H9 (cell line): ENCODE measurements at regions not wholly inside any gene's neighbourhood (a gene's known extent, or its start where the extent isn't known, plus 50 kb on each side); places are given as distances from the start of the nearest gene placed in this dataset.

Source experiments
- DNase-seq: peaks from one replicate; pipeline ENCODE4 v3.0.0-alpha.2; 2017
- H2AFZ ChIP-seq: one replicate; pipeline ENCODE4 v1.6.1; 2013; ENCODE audit warnings: mild to moderate bottlenecking, low read length, control low read depth, moderate library complexity
- H2AK5ac ChIP-seq: 2 replicates; pipeline ENCODE4 v1.6.1; 2013; ENCODE audit warnings: low read length, control low read depth, mixed read lengths; ENCODE audit not compliant: insufficient read length
- H2BK120ac ChIP-seq: one replicate; pipeline ENCODE4 v1.6.1; 2013; ENCODE audit warnings: low read depth, mild to moderate bottlenecking, low read length, control low read depth, inconsistent platforms; ENCODE audit not compliant: poor library complexity, severe bottlenecking
- H2BK12ac ChIP-seq: 2 replicates; pipeline ENCODE4 v1.6.1; 2013; ENCODE audit warnings: low read length, control low read depth, mixed read lengths, low read depth; ENCODE audit not compliant: insufficient read length
- H2BK15ac ChIP-seq: 2 replicates; pipeline ENCODE4 v1.6.1; 2013; ENCODE audit warnings: low read depth, low read length, control low read depth
- H2BK20ac ChIP-seq: one replicate; pipeline ENCODE4 v1.6.1; 2013; ENCODE audit warnings: low read depth, mild to moderate bottlenecking, low read length, control low read depth, inconsistent platforms; ENCODE audit not compliant: poor library complexity, severe bottlenecking
- H2BK5ac ChIP-seq: 2 replicates; pipeline ENCODE4 v1.6.1; 2013; ENCODE audit warnings: low read length, control low read depth, mixed read lengths; ENCODE audit not compliant: insufficient read length
- H3K14ac ChIP-seq: 2 replicates; pipeline ENCODE4 v1.6.1; 2013; ENCODE audit warnings: low read length, control low read depth; ENCODE audit not compliant: insufficient read depth
- H3K18ac ChIP-seq: 2 replicates; pipeline ENCODE4 v1.6.1; 2013; ENCODE audit warnings: low read depth, mild to moderate bottlenecking, mixed read lengths, low read length, control low read depth; ENCODE audit not compliant: insufficient read length
- H3K23ac ChIP-seq: 2 replicates; pipeline ENCODE4 v1.6.1; 2013; ENCODE audit warnings: low read length, control low read depth, mixed read lengths, low read depth; ENCODE audit not compliant: insufficient read length
- H3K23me2 ChIP-seq: 2 replicates; pipeline ENCODE4 v1.6.1; 2013; ENCODE audit warnings: low read depth, mild to moderate bottlenecking, mixed read lengths, low read length, control low read depth; ENCODE audit not compliant: insufficient read length, poor library complexity, severe bottlenecking
- H3K27ac ChIP-seq: 2 replicates; pipeline ENCODE4 v1.5.1; 2013; ENCODE audit warnings: low read length, control low read depth, mixed read lengths, low read depth; ENCODE audit not compliant: insufficient read length
- H3K27me3 ChIP-seq: 2 replicates; pipeline ENCODE4 v1.6.1; 2013; ENCODE audit warnings: low read length, control low read depth, inconsistent platforms; ENCODE audit not compliant: insufficient read depth
- H3K4ac ChIP-seq: 2 replicates; pipeline ENCODE4 v1.6.1; 2013; ENCODE audit warnings: low read depth, mild to moderate bottlenecking, control low read depth, inconsistent platforms, low read length, moderate library complexity
- H3K4me1 ChIP-seq: 2 replicates; pipeline ENCODE4 v1.6.1; 2013; ENCODE audit warnings: low read length, control low read depth, inconsistent platforms; ENCODE audit not compliant: insufficient read depth
- H3K4me2 ChIP-seq: 2 replicates; pipeline ENCODE4 v1.6.1; 2013; ENCODE audit warnings: low read length, control low read depth, mixed read lengths; ENCODE audit not compliant: insufficient read length, insufficient read depth
- H3K56ac ChIP-seq: 2 replicates; pipeline ENCODE4 v1.6.1; 2013; ENCODE audit warnings: low read depth, mild to moderate bottlenecking, mixed read lengths, low read length, control low read depth; ENCODE audit not compliant: insufficient read length
- H3K79me1 ChIP-seq: 2 replicates; pipeline ENCODE4 v1.6.1; 2013; ENCODE audit warnings: low read depth, mild to moderate bottlenecking, moderate library complexity, low read length, control low read depth, inconsistent platforms; ENCODE audit not compliant: insufficient read depth, poor library complexity, severe bottlenecking
- H3K79me2 ChIP-seq: 2 replicates; pipeline ENCODE4 v1.6.1; 2013; ENCODE audit warnings: low read length, control low read depth, inconsistent platforms; ENCODE audit not compliant: insufficient read depth
- H3K9ac ChIP-seq: 2 replicates; pipeline ENCODE4 v1.6.1; 2013; ENCODE audit warnings: low read length, control low read depth, mixed read lengths; ENCODE audit not compliant: insufficient read length; ENCODE audit errors: extremely low read depth
- H3K9me3 ChIP-seq: one replicate; pipeline ENCODE4 v1.6.1; 2013; ENCODE audit warnings: low read depth, low read length, inconsistent platforms; ENCODE audit not compliant: control insufficient read depth
- H3T11ph ChIP-seq: one replicate; pipeline ENCODE4 v1.6.1; 2013; ENCODE audit warnings: mild to moderate bottlenecking, low read length, control low read depth, inconsistent platforms
- H4K20me1 ChIP-seq: one replicate; pipeline ENCODE4 v1.6.1; 2013; ENCODE audit not compliant: control insufficient read depth, insufficient read length, insufficient read depth
- H4K5ac ChIP-seq: 2 replicates; pipeline ENCODE4 v1.6.1; 2013; ENCODE audit warnings: low read depth, mild to moderate bottlenecking, mixed read lengths, low read length, control low read depth; ENCODE audit not compliant: insufficient read length
- H4K8ac ChIP-seq: replicated peaks from 2 replicates; pipeline ENCODE4 v1.6.1; 2013; ENCODE audit warnings: low read length, control low read depth, mixed read lengths, low read depth; ENCODE audit not compliant: insufficient read length
- H4K91ac ChIP-seq: 2 replicates; pipeline ENCODE4 v1.6.1; 2013; ENCODE audit warnings: low read depth, mild to moderate bottlenecking, moderate library complexity, mixed read lengths, low read length, control low read depth; ENCODE audit not compliant: insufficient read length
- H3K27ac Mint-ChIP-seq, 3 experiments: 2 replicates in 2 of 3; 3 replicates in 1 of 3; pipeline ENCODE4 v1.8.0; 2020 to 2021; ENCODE audit warnings: mixed read lengths in 3 of 3, mild to moderate bottlenecking in 1 of 3, moderate library complexity in 1 of 3
- H3K27me3 Mint-ChIP-seq: 2 replicates; pipeline ENCODE4 v1.8.0; 2021; ENCODE audit warnings: low read depth, mild to moderate bottlenecking, moderate library complexity, mixed read lengths
- H3K36me3 Mint-ChIP-seq, 3 experiments: 2 replicates in 2 of 3; 3 replicates in 1 of 3; pipeline ENCODE4 v1.8.0; 2020 to 2021; ENCODE audit warnings: low read depth in 3 of 3, mixed read lengths in 3 of 3; ENCODE audit not compliant: insufficient read depth in 1 of 3
- H3K4me1 Mint-ChIP-seq, 2 experiments: 2 replicates each; pipeline ENCODE4 v1.8.0; 2020; ENCODE audit warnings: mixed read lengths in 2 of 2
- H3K4me3 Mint-ChIP-seq, 2 experiments: 2 replicates in 1 of 2; 3 replicates in 1 of 2; pipeline ENCODE4 v1.8.0; 2020 to 2021; ENCODE audit warnings: mild to moderate bottlenecking in 2 of 2, mixed read lengths in 2 of 2, moderate library complexity in 1 of 2
- H3K9me3 Mint-ChIP-seq, 2 experiments: 2 replicates in 1 of 2; 3 replicates in 1 of 2; pipeline ENCODE4 v1.8.0; 2020; ENCODE audit warnings: mild to moderate bottlenecking in 2 of 2, mixed read lengths in 2 of 2, moderate library complexity in 1 of 2
- WGBS: extraction: QIAGEN DNeasy Blood & Tissue Kit; methylation state at CpG from one replicate; pipeline ENCODE4 v1.1.7; 2013; ENCODE audit warnings: missing lambda C conversion rate, low lambda C conversion rate, mixed read lengths; ENCODE audit not compliant: insufficient read length; ENCODE audit errors: extremely low coverage; 5-methylcytosine and 5-hydroxymethylcytosine counted together
- TF ChIP-seq, protein P1 (sequence below): fragments of 200-600 bp; sonication (generic); conservative IDR thresholded peaks from 3 replicates; pipeline ENCODE4 v1.8.0; 2021; ENCODE audit warnings: antibody characterized with exemption, mild to moderate bottlenecking

DNA sequence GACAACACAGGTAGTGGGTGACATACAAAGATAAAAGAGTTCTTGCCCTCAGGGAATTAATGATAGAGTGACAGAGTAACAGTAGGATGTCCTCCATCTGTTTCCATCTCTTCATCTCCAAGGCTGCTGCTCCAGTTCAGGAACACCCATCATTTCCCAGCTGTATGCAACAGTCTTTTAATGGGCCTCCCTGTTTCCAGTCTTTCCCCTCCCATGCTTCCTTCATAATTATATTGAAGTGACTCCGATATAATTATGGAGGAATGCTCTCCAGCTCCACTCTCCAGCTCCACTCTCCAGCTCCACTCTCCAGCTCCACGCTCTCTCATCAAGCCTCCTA, 65.3 kb upstream of the MSN start:
- H2AK5ac ChIP-seq, result no peak overlapping the region
- Mint-ChIP-seq H3K4me3 (no peak overlapping the region), H3K27ac (no peak overlapping the region), H3K4me1 (no peaks in the 10 kb centered on the region), H3K36me3 (no peaks in the 10 kb centered on the region; a peak in 3 of 7 replicates), H3K9me3 (peaks cover 51 to 68% of the 10 kb centered on the region in 2 experiments), H3K27me3 (peaks cover 7% of the 10 kb centered on the region; the same call in 1 of the 2 replicates)
- H3K4me1 ChIP-seq, result no peaks in the 10 kb centered on the region
- H3K9ac ChIP-seq, result no peak overlapping the region
- no peak overlapping the region for H3K4me2 ChIP-seq
- H2AFZ ChIP-seq, result no peak overlapping the region
- peaks cover 57% of the 10 kb centered on the region for H3K9me3 ChIP-seq
- no peak for DNase-seq
- no peak overlapping the region for H3K56ac ChIP-seq
- H4K5ac ChIP-seq, result no peak overlapping the region
- H3K4ac ChIP-seq, result no peak overlapping the region
- H3K14ac ChIP-seq, result no peak overlapping the region
- H4K20me1 ChIP-seq, result no peaks in the 10 kb centered on the region
- no peaks in the 10 kb centered on the region for H3K27me3 ChIP-seq
- H2BK5ac ChIP-seq, result no peak overlapping the region
- H3K79me1 ChIP-seq, result no peaks in the 10 kb centered on the region
- WGBS, result no CpG with 5 or more reads among the region's 2 CpGs
- H2BK120ac ChIP-seq, result no peak overlapping the region
- H3T11ph ChIP-seq, result no peak overlapping the region
- no peak overlapping the region for H4K8ac ChIP-seq
- no peak overlapping the region for H2BK15ac ChIP-seq
- no peak overlapping the region for H4K91ac ChIP-seq
- no peak overlapping the region for H3K18ac ChIP-seq
- no peak overlapping the region for H3K27ac ChIP-seq
- TF ChIP-seq, protein P1, sequence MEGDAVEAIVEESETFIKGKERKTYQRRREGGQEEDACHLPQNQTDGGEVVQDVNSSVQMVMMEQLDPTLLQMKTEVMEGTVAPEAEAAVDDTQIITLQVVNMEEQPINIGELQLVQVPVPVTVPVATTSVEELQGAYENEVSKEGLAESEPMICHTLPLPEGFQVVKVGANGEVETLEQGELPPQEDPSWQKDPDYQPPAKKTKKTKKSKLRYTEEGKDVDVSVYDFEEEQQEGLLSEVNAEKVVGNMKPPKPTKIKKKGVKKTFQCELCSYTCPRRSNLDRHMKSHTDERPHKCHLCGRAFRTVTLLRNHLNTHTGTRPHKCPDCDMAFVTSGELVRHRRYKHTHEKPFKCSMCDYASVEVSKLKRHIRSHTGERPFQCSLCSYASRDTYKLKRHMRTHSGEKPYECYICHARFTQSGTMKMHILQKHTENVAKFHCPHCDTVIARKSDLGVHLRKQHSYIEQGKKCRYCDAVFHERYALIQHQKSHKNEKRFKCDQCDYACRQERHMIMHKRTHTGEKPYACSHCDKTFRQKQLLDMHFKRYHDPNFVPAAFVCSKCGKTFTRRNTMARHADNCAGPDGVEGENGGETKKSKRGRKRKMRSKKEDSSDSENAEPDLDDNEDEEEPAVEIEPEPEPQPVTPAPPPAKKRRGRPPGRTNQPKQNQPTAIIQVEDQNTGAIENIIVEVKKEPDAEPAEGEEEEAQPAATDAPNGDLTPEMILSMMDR, result no peak
- H3K23ac ChIP-seq, result no peak overlapping the region
- no peaks in the 10 kb centered on the region for H3K79me2 ChIP-seq
- no peak overlapping the region for H2BK20ac ChIP-seq
- no peak overlapping the region for H2BK12ac ChIP-seq
- no peaks in the 10 kb centered on the region for H3K23me2 ChIP-seq
